BJ (cell line): ENCODE measurements at regions not wholly inside any gene's neighbourhood (a gene's known extent, or its start where the extent isn't known, plus 50 kb on each side); places are given as distances from the start of the nearest gene placed in this dataset.

Experiments
- CTCF ChIA-PET: fragments of 350-600 bp; formaldehyde crosslinking; extraction: SDS; loops from one replicate; lab custom pipeline; 2021; ENCODE audit warnings: antibody characterized with exemption, inconsistent platforms; lab: Yijun Ruan, JAX
- POLR2A ChIA-PET: fragments of 300-600 bp; sonication (Branson Sonifier 250); formaldehyde crosslinking; extraction: SDS; loops from one replicate; lab custom pipeline; 2021; ENCODE audit warnings: antibody characterized with exemption; lab: Charles Lee
- DNase-seq: peaks from one replicate; pipeline ENCODE4 v3.0.0-alpha.2; 2011; ENCODE audit warnings: low read depth
- H3K27me3 ChIP-seq: 2 replicates; pipeline ENCODE4 v1.6.0; 2011; ENCODE audit warnings: low read length; ENCODE audit not compliant: control insufficient read depth, insufficient read depth
- H3K36me3 ChIP-seq: 2 replicates; pipeline ENCODE4 v1.5.1; 2011; ENCODE audit warnings: low read length; ENCODE audit not compliant: control insufficient read depth, insufficient read depth
- H3K4me3 ChIP-seq: 2 replicates; pipeline ENCODE4 v1.5.1; 2011; ENCODE audit warnings: low read depth, mild to moderate bottlenecking, control low read depth, low read length
- CTCF ChIP-seq: IDR thresholded peaks from 2 replicates; pipeline ENCODE4 v1.5.1; 2011; ENCODE audit warnings: low read depth, mild to moderate bottlenecking, control low read depth, inconsistent platforms, low read length, moderate library complexity; ENCODE audit not compliant: insufficient read depth

GRCh38 chr3:40780291-40780924 is 255.6 kb downstream of the ZNF621 start:
- DNase-seq = no peak
- no peak for TF ChIP-seq CTCF
- H3K27me3 ChIP-seq = no peaks in the 10 kb centered on the region
- no peak overlapping the region for H3K4me3 ChIP-seq
- CTCF ChIA-PET = no interaction called here
- H3K36me3 ChIP-seq = no peaks in the 10 kb centered on the region
- POLR2A ChIA-PET = no interaction called here

- POLR2A ChIA-PET = no interaction called here
- CTCF ChIA-PET = interaction anchor here (0.6 to 1.7 kb wide), 3 partner anchors 9 to 196 kb away, joined by 3 to 6 read pairs (median 3); no protein-coding TSS in a partner anchor
- Histone ChIP-seq H3K27me3 (no peaks in the 10 kb centered on the region), H3K36me3 (no peaks in the 10 kb centered on the region), H3K4me3 (no peak overlapping the region)
- no peak for TF ChIP-seq CTCF
- peak; percentile 2 for DNase-seq
Observed at GRCh38 chr3:40780925-40781406, 256.2 kb downstream of the ZNF621 start.

- Histone ChIP-seq H3K27me3 (no peaks in the 10 kb centered on the region), H3K4me3 (no peak overlapping the region), H3K36me3 (no peaks in the 10 kb centered on the region)
- ChIA-PET CTCF (interaction anchor here (0.6 to 2.0 kb wide), 4 partner anchors 9 to 1398 kb away, joined by 3 to 6 read pairs (median 4); no protein-coding TSS in a partner anchor), POLR2A (no interaction called here)
- no peak for DNase-seq
- no peak for TF ChIP-seq CTCF
Observed at GRCh38 chr3:40782111-40782721, 257.5 kb downstream of the ZNF621 start.

- CTCF ChIA-PET = interaction anchor here (0.6 to 1.8 kb wide), 2 partner anchors 8 to 561 kb away, joined by 5 read pairs; no protein-coding TSS in a partner anchor
- H3K36me3 ChIP-seq = no peaks in the 10 kb centered on the region
- no peak for TF ChIP-seq CTCF
- H3K27me3 ChIP-seq = no peaks in the 10 kb centered on the region
- H3K4me3 ChIP-seq = no peak overlapping the region
- POLR2A ChIA-PET = no interaction called here
- no peak for DNase-seq
Observed at GRCh38 chr3:40790746-40791145, 266.0 kb downstream of the ZNF621 start.

- TF ChIP-seq CTCF = no peak
- ChIA-PET POLR2A (no interaction called here), CTCF (no interaction called here)
- Histone ChIP-seq H3K4me3 (no peak overlapping the region), H3K27me3 (no peaks in the 10 kb centered on the region), H3K36me3 (no peaks in the 10 kb centered on the region)
- DNase-seq = no peak
Observed at GRCh38 chr3:40793730-40794129, 269.0 kb downstream of the ZNF621 start.
